ENCODE measurements at regions not wholly inside any gene's neighbourhood (a gene's known extent, or its start where the extent isn't known, plus 50 kb on each side); places are given as distances from the start of the nearest gene placed in this dataset.
"Not testable (repeated sequence)": the region's sequence is repeated elsewhere in the genome, so short reads cannot be mapped to it uniquely, and the experiment has no call there.

- DNase-seq, result no peak
- H3K4me3 ChIP-seq (ENCODE audit: low read length in 2 of 2), result no peak overlapping the region
- H3K27ac ChIP-seq (ENCODE audit: low read depth in 1 of 2, low read length in 2 of 2), result no peak overlapping the region
- H3K9me3 ChIP-seq (ENCODE audit: control insufficient read depth, low read length), result no peaks in the 10 kb centered on the region
- no peaks in the 10 kb centered on the region for H3K36me3 ChIP-seq (ENCODE audit: control insufficient read depth in 1 of 2, insufficient read depth in 2 of 2, low read length in 1 of 2)
- no peaks in the 10 kb centered on the region for H3K4me1 ChIP-seq (ENCODE audit: control insufficient read depth in 1 of 2, insufficient read depth in 2 of 2, low read length in 2 of 2)
- intact Hi-C loops (cut with DNase I), result no loop called here
- H3K27me3 ChIP-seq (ENCODE audit: control insufficient read depth in 1 of 2, insufficient read depth in 2 of 2, low read length in 1 of 2), result no peaks in the 10 kb centered on the region
- ATAC-seq (ENCODE audit: low FRiP score), result no peak
These were observed 497.3 kb upstream of the PITX2 start for GRCh38 chr4:111120191-111120590.

GRCh38 chr4:111126340-111126739 lies 503.5 kb upstream of the PITX2 start:
- WGBS, 2 donors, result 90 to 92% methylated on average over 2 of the region's 2 CpGs
- ATAC-seq (ENCODE audit: low FRiP score) (no peak), DNase-seq (no peak)
- Histone ChIP-seq H3K27me3 (ENCODE audit: control insufficient read depth in 1 of 2, insufficient read depth in 2 of 2, low read length in 1 of 2) (no peaks in the 10 kb centered on the region), H3K9me3 (ENCODE audit: control insufficient read depth, low read length) (peaks cover 2% of the 10 kb centered on the region), H3K27ac (ENCODE audit: low read depth in 1 of 2, low read length in 2 of 2) (no peak overlapping the region), H3K4me3 (ENCODE audit: low read length in 2 of 2) (no peak overlapping the region), H3K4me1 (ENCODE audit: control insufficient read depth in 1 of 2, insufficient read depth in 2 of 2, low read length in 2 of 2) (no peaks in the 10 kb centered on the region), H3K36me3 (ENCODE audit: control insufficient read depth in 1 of 2, insufficient read depth in 2 of 2, low read length in 1 of 2) (no peaks in the 10 kb centered on the region)
- intact Hi-C loops (cut with DNase I), result no loop called here

GRCh38 chr4:111127841-111128240 lies 505.0 kb upstream of the PITX2 start:
- 87% methylated on average over 5 of the region's 5 CpGs for WGBS, 2 donors
- Histone ChIP-seq H3K27ac (ENCODE audit: low read depth in 1 of 2, low read length in 2 of 2) (no peak overlapping the region), H3K36me3 (ENCODE audit: control insufficient read depth in 1 of 2, insufficient read depth in 2 of 2, low read length in 1 of 2) (no peaks in the 10 kb centered on the region), H3K9me3 (ENCODE audit: control insufficient read depth, low read length) (peaks cover 2% of the 10 kb centered on the region), H3K4me1 (ENCODE audit: control insufficient read depth in 1 of 2, insufficient read depth in 2 of 2, low read length in 2 of 2) (no peaks in the 10 kb centered on the region), H3K4me3 (ENCODE audit: low read length in 2 of 2) (no peak overlapping the region), H3K27me3 (ENCODE audit: control insufficient read depth in 1 of 2, insufficient read depth in 2 of 2, low read length in 1 of 2) (no peaks in the 10 kb centered on the region)
- DNase-seq, result no peak
- ATAC-seq (ENCODE audit: low FRiP score), result no peak
- intact Hi-C loops (cut with DNase I), result no loop called here

- 93 to 96% methylated on average over 1 of the region's 1 CpG for WGBS, 2 donors
- Histone ChIP-seq H3K27ac (ENCODE audit: low read depth in 1 of 2, low read length in 2 of 2) (no peak overlapping the region), H3K4me1 (ENCODE audit: control insufficient read depth in 1 of 2, insufficient read depth in 2 of 2, low read length in 2 of 2) (no peaks in the 10 kb centered on the region), H3K27me3 (ENCODE audit: control insufficient read depth in 1 of 2, insufficient read depth in 2 of 2, low read length in 1 of 2) (no peaks in the 10 kb centered on the region), H3K36me3 (ENCODE audit: control insufficient read depth in 1 of 2, insufficient read depth in 2 of 2, low read length in 1 of 2) (no peaks in the 10 kb centered on the region), H3K4me3 (ENCODE audit: low read length in 2 of 2) (no peak overlapping the region), H3K9me3 (ENCODE audit: control insufficient read depth, low read length) (peaks cover 2% of the 10 kb centered on the region)
- DNase-seq, result no peak
- intact Hi-C loops (cut with DNase I), result no loop called here
- ATAC-seq (ENCODE audit: low FRiP score), result no peak
These were observed 505.4 kb upstream of the PITX2 start for GRCh38 chr4:111128327-111128726.

- Histone ChIP-seq H3K4me3 (ENCODE audit: low read length in 2 of 2) (peak overlapping the region in 1 of 2 donors; percentile 8), H3K27me3 (ENCODE audit: control insufficient read depth in 1 of 2, insufficient read depth in 2 of 2, low read length in 1 of 2) (no peaks in the 10 kb centered on the region), H3K36me3 (ENCODE audit: control insufficient read depth in 1 of 2, insufficient read depth in 2 of 2, low read length in 1 of 2) (no peaks in the 10 kb centered on the region), H3K4me1 (ENCODE audit: control insufficient read depth in 1 of 2, insufficient read depth in 2 of 2, low read length in 2 of 2) (no peaks in the 10 kb centered on the region), H3K27ac (ENCODE audit: low read depth in 1 of 2, low read length in 2 of 2) (no peak overlapping the region), H3K9me3 (ENCODE audit: control insufficient read depth, low read length) (peaks cover 1% of the 10 kb centered on the region)
- 73 to 74% methylated on average over 1 of the region's 1 CpG for WGBS, 2 donors
- intact Hi-C loops (cut with DNase I), result loop anchor here in 1 of 2 donors (5.0 to 10.0 kb wide), 2 partner anchors 146 to 348 kb away; no protein-coding TSS in a partner anchor
- ATAC-seq (ENCODE audit: low FRiP score), result no peak
- DNase-seq, result no peak
These were observed 513.6 kb upstream of the PITX2 start for GRCh38 chr4:111136438-111136837.

- H3K36me3 ChIP-seq (ENCODE audit: control insufficient read depth in 1 of 2, insufficient read depth in 2 of 2, low read length in 1 of 2), result no peaks in the 10 kb centered on the region
- peaks cover 1% of the 10 kb centered on the region for H3K9me3 ChIP-seq (ENCODE audit: control insufficient read depth, low read length)
- H3K27ac ChIP-seq (ENCODE audit: low read depth in 1 of 2, low read length in 2 of 2), result no peak overlapping the region
- intact Hi-C loops (cut with DNase I), result loop anchor here in 1 of 2 donors (5.0 to 10.0 kb wide), 2 partner anchors 145 to 348 kb away; no protein-coding TSS in a partner anchor
- DNase-seq (no peak), ATAC-seq (ENCODE audit: low FRiP score) (no peak)
- no peaks in the 10 kb centered on the region for H3K27me3 ChIP-seq (ENCODE audit: control insufficient read depth in 1 of 2, insufficient read depth in 2 of 2, low read length in 1 of 2)
- H3K4me3 ChIP-seq (ENCODE audit: low read length in 2 of 2), result no peak overlapping the region
- H3K4me1 ChIP-seq (ENCODE audit: control insufficient read depth in 1 of 2, insufficient read depth in 2 of 2, low read length in 2 of 2), result no peaks in the 10 kb centered on the region
These were observed 514.1 kb upstream of the PITX2 start for GRCh38 chr4:111136967-111137366.

- H3K27ac ChIP-seq (ENCODE audit: low read depth in 1 of 2, low read length in 2 of 2), result no peak overlapping the region
- no peaks in the 10 kb centered on the region for H3K4me1 ChIP-seq (ENCODE audit: control insufficient read depth in 1 of 2, insufficient read depth in 2 of 2, low read length in 2 of 2)
- no peaks in the 10 kb centered on the region for H3K27me3 ChIP-seq (ENCODE audit: control insufficient read depth in 1 of 2, insufficient read depth in 2 of 2, low read length in 1 of 2)
- no peaks in the 10 kb centered on the region for H3K36me3 ChIP-seq (ENCODE audit: control insufficient read depth in 1 of 2, insufficient read depth in 2 of 2, low read length in 1 of 2)
- ATAC-seq (ENCODE audit: low FRiP score) (no peak), DNase-seq (no peak)
- no peak overlapping the region for H3K4me3 ChIP-seq (ENCODE audit: low read length in 2 of 2)
- no peaks in the 10 kb centered on the region for H3K9me3 ChIP-seq (ENCODE audit: control insufficient read depth, low read length)
- intact Hi-C loops (cut with DNase I), result no loop called here
These were observed 520.6 kb upstream of the PITX2 start for GRCh38 chr4:111143510-111143909.

- ATAC-seq (ENCODE audit: low FRiP score) (peak; percentile 26), DNase-seq (no peak)
- Histone ChIP-seq H3K27ac (ENCODE audit: low read depth in 1 of 2, low read length in 2 of 2) (no peak overlapping the region), H3K36me3 (ENCODE audit: control insufficient read depth in 1 of 2, insufficient read depth in 2 of 2, low read length in 1 of 2) (no peaks in the 10 kb centered on the region), H3K27me3 (ENCODE audit: control insufficient read depth in 1 of 2, insufficient read depth in 2 of 2, low read length in 1 of 2) (no peaks in the 10 kb centered on the region), H3K9me3 (ENCODE audit: control insufficient read depth, low read length) (no peaks in the 10 kb centered on the region), H3K4me1 (ENCODE audit: control insufficient read depth in 1 of 2, insufficient read depth in 2 of 2, low read length in 2 of 2) (no peaks in the 10 kb centered on the region), H3K4me3 (ENCODE audit: low read length in 2 of 2) (no peak overlapping the region)
- WGBS, 2 donors, result 60 to 68% methylated on average over 6 of the region's 6 CpGs
- intact Hi-C loops (cut with DNase I), result no loop called here
These were observed 532.1 kb upstream of the PITX2 start for GRCh38 chr4:111154934-111155333.

- H3K4me3 ChIP-seq (ENCODE audit: low read length in 2 of 2); H3K27me3 ChIP-seq (ENCODE audit: control insufficient read depth in 1 of 2, insufficient read depth in 2 of 2, low read length in 1 of 2); intact Hi-C loops (cut with DNase I); H3K9me3 ChIP-seq (ENCODE audit: control insufficient read depth, low read length); H3K36me3 ChIP-seq (ENCODE audit: control insufficient read depth in 1 of 2, insufficient read depth in 2 of 2, low read length in 1 of 2); DNase-seq; ATAC-seq (ENCODE audit: low FRiP score); H3K4me1 ChIP-seq (ENCODE audit: control insufficient read depth in 1 of 2, insufficient read depth in 2 of 2, low read length in 2 of 2); H3K27ac ChIP-seq (ENCODE audit: low read depth in 1 of 2, low read length in 2 of 2): not testable (repeated sequence)
- 70 to 78% methylated on average over 4 of the region's 4 CpGs for WGBS, 2 donors
These were observed 541.7 kb upstream of the PITX2 start for GRCh38 chr4:111164556-111164955.

Measured in aorta (tissue), 5 donors.